ENCODE measurements at regions not wholly inside any gene's neighbourhood (a gene's known extent, or its start where the extent isn't known, plus 50 kb on each side); places are given as distances from the start of the nearest gene placed in this dataset.

DNA sequence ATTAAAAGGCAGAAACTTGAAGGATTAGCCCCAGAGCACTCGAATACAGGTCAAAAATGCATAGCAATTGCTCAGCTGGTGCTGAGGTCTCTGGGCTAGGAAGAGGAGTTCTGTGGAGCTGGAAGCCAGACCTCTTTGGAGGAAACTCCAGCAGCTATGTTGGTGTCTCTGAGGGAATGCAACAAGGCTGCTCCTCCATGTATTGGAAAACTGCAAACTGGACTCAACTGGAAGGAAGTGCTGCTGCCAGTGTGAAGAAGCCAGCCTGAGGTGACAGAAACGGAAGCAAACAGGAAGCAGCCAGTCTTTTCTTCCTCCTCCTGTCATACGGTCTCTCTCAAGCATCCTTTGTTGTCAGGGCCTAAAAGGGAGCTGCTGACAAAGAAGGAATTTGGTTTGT, 233.4 kb upstream of the FGGY start:
- Histone ChIP-seq H3K4me1 (ENCODE audit: insufficient read depth) (peaks cover 11% of the 10 kb centered on the region), H2AFZ (no peak overlapping the region), H3K79me2 (no peaks in the 10 kb centered on the region), H3K9me3 (ENCODE audit: low read depth) (no peaks in the 10 kb centered on the region), H3K4me3 (no peak overlapping the region), H3K4me2 (no peak overlapping the region), H4K20me1 (ENCODE audit: insufficient read depth, poor library complexity, severe bottlenecking) (no peaks in the 10 kb centered on the region), H3K27ac (peak overlapping the region; percentile 45), H3K36me3 (replicated peaks; ENCODE audit: insufficient read depth, low read depth) (no peaks in the 10 kb centered on the region), H3K9me2 (replicated peaks; ENCODE audit: insufficient read depth) (no peaks in the 10 kb centered on the region), H3K27me3 (no peaks in the 10 kb centered on the region)
- WGBS (ENCODE audit: low lambda C conversion rate, missing lambda C conversion rate), result 54% methylated on average over 3 of the region's 3 CpGs
- TF ChIP-seq EZH2 (IDR thresholded peaks at IDR 0.05; ENCODE audit: borderline replicate concordance), result no peak
- TF ChIP-seq, protein P1, sequence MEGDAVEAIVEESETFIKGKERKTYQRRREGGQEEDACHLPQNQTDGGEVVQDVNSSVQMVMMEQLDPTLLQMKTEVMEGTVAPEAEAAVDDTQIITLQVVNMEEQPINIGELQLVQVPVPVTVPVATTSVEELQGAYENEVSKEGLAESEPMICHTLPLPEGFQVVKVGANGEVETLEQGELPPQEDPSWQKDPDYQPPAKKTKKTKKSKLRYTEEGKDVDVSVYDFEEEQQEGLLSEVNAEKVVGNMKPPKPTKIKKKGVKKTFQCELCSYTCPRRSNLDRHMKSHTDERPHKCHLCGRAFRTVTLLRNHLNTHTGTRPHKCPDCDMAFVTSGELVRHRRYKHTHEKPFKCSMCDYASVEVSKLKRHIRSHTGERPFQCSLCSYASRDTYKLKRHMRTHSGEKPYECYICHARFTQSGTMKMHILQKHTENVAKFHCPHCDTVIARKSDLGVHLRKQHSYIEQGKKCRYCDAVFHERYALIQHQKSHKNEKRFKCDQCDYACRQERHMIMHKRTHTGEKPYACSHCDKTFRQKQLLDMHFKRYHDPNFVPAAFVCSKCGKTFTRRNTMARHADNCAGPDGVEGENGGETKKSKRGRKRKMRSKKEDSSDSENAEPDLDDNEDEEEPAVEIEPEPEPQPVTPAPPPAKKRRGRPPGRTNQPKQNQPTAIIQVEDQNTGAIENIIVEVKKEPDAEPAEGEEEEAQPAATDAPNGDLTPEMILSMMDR (IDR thresholded peaks at IDR 0.05; ENCODE audit: poor library complexity), result no peak
- no peak for TF ChIP-seq EZH2phosphoT487 (IDR thresholded peaks at IDR 0.05; ENCODE audit: low read depth, severe bottlenecking, unreplicated experiment)
- no peak for DNase-seq (ENCODE audit: low spot score)

DNA sequence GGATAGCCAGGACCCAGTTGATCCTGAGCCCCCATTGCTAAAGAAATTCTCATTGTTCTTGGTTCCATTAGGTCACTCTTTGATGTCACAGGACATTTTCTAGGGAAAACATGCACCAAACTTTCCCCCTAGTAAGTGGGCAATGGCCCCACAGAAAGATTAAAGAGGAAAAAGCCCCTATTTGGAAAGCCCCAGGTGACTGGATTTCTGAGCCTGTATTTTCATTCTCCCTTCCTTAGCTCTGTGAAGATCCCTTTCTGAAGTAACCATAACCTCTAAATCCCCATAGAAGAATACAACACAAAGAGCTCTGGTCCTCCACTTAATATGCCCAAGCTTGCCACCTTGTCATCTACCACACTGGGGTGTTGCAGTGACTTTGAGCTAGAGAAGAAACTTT, 232.3 kb upstream of the FGGY start:
- Histone ChIP-seq H3K79me2 (no peaks in the 10 kb centered on the region), H3K4me1 (ENCODE audit: insufficient read depth) (peaks cover 8% of the 10 kb centered on the region), H4K20me1 (ENCODE audit: insufficient read depth, poor library complexity, severe bottlenecking) (no peaks in the 10 kb centered on the region), H2AFZ (no peak overlapping the region), H3K4me2 (no peak overlapping the region), H3K4me3 (no peak overlapping the region), H3K27me3 (no peaks in the 10 kb centered on the region), H3K27ac (no peak overlapping the region), H3K9me3 (ENCODE audit: low read depth) (no peaks in the 10 kb centered on the region), H3K9me2 (replicated peaks; ENCODE audit: insufficient read depth) (no peaks in the 10 kb centered on the region), H3K36me3 (replicated peaks; ENCODE audit: insufficient read depth, low read depth) (no peaks in the 10 kb centered on the region)
- no peak for DNase-seq (ENCODE audit: low spot score)
- TF ChIP-seq, protein P1 (IDR thresholded peaks at IDR 0.05; ENCODE audit: poor library complexity), result no peak
- no peak for TF ChIP-seq EZH2phosphoT487 (IDR thresholded peaks at IDR 0.05; ENCODE audit: low read depth, severe bottlenecking, unreplicated experiment)
- TF ChIP-seq EZH2 (IDR thresholded peaks at IDR 0.05; ENCODE audit: borderline replicate concordance), result no peak

DNA sequence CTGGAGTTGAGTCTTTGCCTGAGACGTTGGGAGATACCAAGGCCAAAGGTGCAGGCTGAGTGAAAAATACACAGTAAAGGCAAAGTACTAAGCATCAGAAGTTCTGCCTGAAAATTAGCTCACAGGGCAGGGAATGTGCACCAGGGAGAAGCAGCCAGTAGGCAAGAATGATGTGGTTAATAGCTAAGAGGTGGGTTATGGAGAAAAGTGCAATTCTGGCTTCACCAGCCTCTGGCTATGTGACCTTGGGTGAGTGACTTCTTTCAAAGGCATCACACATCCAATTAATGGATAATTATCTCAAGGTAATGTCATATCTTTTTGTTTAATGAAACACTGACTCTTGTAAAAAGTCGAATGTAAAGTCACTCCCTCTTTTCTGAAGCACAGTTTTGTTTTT, 230.7 kb upstream of the FGGY start:
- H3K79me2 ChIP-seq, result no peaks in the 10 kb centered on the region
- no peaks in the 10 kb centered on the region for H3K9me3 ChIP-seq (ENCODE audit: low read depth)
- H3K4me1 ChIP-seq (ENCODE audit: insufficient read depth), result peaks cover 22% of the 10 kb centered on the region
- no peaks in the 10 kb centered on the region for H3K27me3 ChIP-seq
- no peak for DNase-seq (ENCODE audit: low spot score)
- H3K36me3 ChIP-seq (replicated peaks; ENCODE audit: insufficient read depth, low read depth), result no peaks in the 10 kb centered on the region
- H4K20me1 ChIP-seq (ENCODE audit: insufficient read depth, poor library complexity, severe bottlenecking), result no peaks in the 10 kb centered on the region
- WGBS (ENCODE audit: low lambda C conversion rate, missing lambda C conversion rate), result 46% methylated on average over 2 of the region's 2 CpGs
- H2AFZ ChIP-seq, result no peak overlapping the region
- H3K4me2 ChIP-seq, result no peak overlapping the region
- H3K4me3 ChIP-seq, result no peak overlapping the region
- TF ChIP-seq EZH2phosphoT487 (IDR thresholded peaks at IDR 0.05; ENCODE audit: low read depth, severe bottlenecking, unreplicated experiment) (no peak), EZH2 (IDR thresholded peaks at IDR 0.05; ENCODE audit: borderline replicate concordance) (no peak)
- TF ChIP-seq, protein P1 (IDR thresholded peaks at IDR 0.05; ENCODE audit: poor library complexity), result no peak
- H3K9me2 ChIP-seq (replicated peaks; ENCODE audit: insufficient read depth), result no peaks in the 10 kb centered on the region
- no peak overlapping the region for H3K27ac ChIP-seq

DNA sequence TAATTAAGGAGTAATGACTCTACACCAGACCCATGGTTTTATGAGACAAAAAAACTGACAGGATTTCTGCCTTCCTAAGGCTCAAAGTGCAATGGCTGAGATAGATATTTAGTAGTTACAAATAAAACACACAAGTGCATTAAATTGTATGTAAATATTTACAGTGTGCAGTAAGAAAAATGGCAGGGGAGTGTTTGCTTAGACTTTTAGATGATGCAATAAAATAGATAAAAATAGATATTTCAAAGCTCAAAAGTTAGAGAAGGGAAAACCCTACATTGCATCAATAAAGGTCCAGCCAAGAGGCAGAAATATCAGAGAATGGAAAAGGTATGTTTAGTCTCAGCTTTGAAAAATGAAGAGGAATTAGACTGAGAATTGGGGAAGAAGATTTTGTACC, 226.3 kb upstream of the FGGY start:
- Histone ChIP-seq H3K9me3 (ENCODE audit: low read depth) (no peaks in the 10 kb centered on the region), H3K9me2 (replicated peaks; ENCODE audit: insufficient read depth) (no peaks in the 10 kb centered on the region), H3K27me3 (no peaks in the 10 kb centered on the region), H3K4me1 (ENCODE audit: insufficient read depth) (peaks cover 15% of the 10 kb centered on the region), H3K4me2 (peak overlapping the region; percentile 18), H3K4me3 (no peak overlapping the region), H3K79me2 (no peaks in the 10 kb centered on the region), H4K20me1 (ENCODE audit: insufficient read depth, poor library complexity, severe bottlenecking) (no peaks in the 10 kb centered on the region), H3K36me3 (replicated peaks; ENCODE audit: insufficient read depth, low read depth) (no peaks in the 10 kb centered on the region), H3K27ac (peak overlapping the region; percentile 73), H2AFZ (no peak overlapping the region)
- TF ChIP-seq EZH2 (IDR thresholded peaks at IDR 0.05; ENCODE audit: borderline replicate concordance) (no peak), EZH2phosphoT487 (IDR thresholded peaks at IDR 0.05; ENCODE audit: low read depth, severe bottlenecking, unreplicated experiment) (no peak)
- TF ChIP-seq, protein P1 (IDR thresholded peaks at IDR 0.05; ENCODE audit: poor library complexity), result no peak
- no peak for DNase-seq (ENCODE audit: low spot score)

Measured in hepatocyte (in vitro differentiated cells).